SK-N-SH (cell line): ENCODE measurements at regions not wholly inside any gene's neighbourhood (a gene's known extent, or its start where the extent isn't known, plus 50 kb on each side); places are given as distances from the start of the nearest gene placed in this dataset.
"Not testable (repeated sequence)": the region's sequence is repeated elsewhere in the genome, so short reads cannot be mapped to it uniquely, and the experiment has no call there.

ENCODE experiments used
- CTCF ChIA-PET: fragments of 300-600, 350-600 bp; formaldehyde crosslinking; extraction: SDS; loops from one replicate; lab custom pipeline; 2021; lab: Yijun Ruan, JAX
- POLR2A ChIA-PET: fragments of 350-600 bp; sonication (Branson Sonifier 250); formaldehyde crosslinking; extraction: SDS; loops from one replicate; lab custom pipeline; 2020; ENCODE audit warnings: antibody characterized with exemption, inconsistent platforms; lab: Yijun Ruan, JAX
- DNase-seq: peaks from one replicate; pipeline ENCODE4 v3.0.0; 2012
- H2AFZ ChIP-seq: fragments of 200-600 bp; sonication (generic); 2 replicates; pipeline ENCODE4 v1.8.1; 2016; ENCODE audit warnings: antibody characterized with exemption, mild to moderate bottlenecking, low read depth
- H3F3A ChIP-seq: fragments of 200-600 bp; sonication (generic); replicated peaks from 2 replicates; pipeline ENCODE3; 2016; ENCODE audit warnings: antibody characterized with exemption, mild to moderate bottlenecking; ENCODE audit not compliant: insufficient read depth
- H3K27ac ChIP-seq, 2 experiments: fragments of 200-500 bp in 1 of 2; fragments of 200-600 bp in 1 of 2; sonication (Bioruptor generic) in 1 of 2; sonication (generic), shearing (Covaris generic) in 1 of 2; 2 replicates each; pipeline versions ENCODE4 v1.5.1 to v1.6.1; 2014 to 2016; ENCODE audit warnings: low read depth in 2 of 2, inconsistent platforms in 1 of 2, low read length in 1 of 2, mild to moderate bottlenecking in 1 of 2, mixed read lengths in 1 of 2
- H3K27me3 ChIP-seq: fragments of 200-600 bp; sonication (generic), shearing (Covaris generic); 2 replicates; pipeline ENCODE4 v1.6.1; 2016; ENCODE audit warnings: mixed run types; ENCODE audit not compliant: insufficient read depth
- H3K36me3 ChIP-seq, 2 experiments: fragments of 200-500 bp in 1 of 2; fragments of 200-600 bp in 1 of 2; sonication (Bioruptor generic) in 1 of 2; sonication (generic) in 1 of 2; replicated peaks in 1 of 2; 2 replicates each; pipeline versions ENCODE3 to v1.5.1; 2014 to 2016; ENCODE audit warnings: low read length in 1 of 2, mild to moderate bottlenecking in 1 of 2; ENCODE audit not compliant: insufficient read depth in 2 of 2, control insufficient read depth in 1 of 2
- H3K4me1 ChIP-seq, 2 experiments: fragments of 200-500 bp in 1 of 2; fragments of 200-600 bp in 1 of 2; sonication (Bioruptor generic) in 1 of 2; sonication (generic), shearing (Covaris generic) in 1 of 2; 2 replicates each; pipeline versions ENCODE4 v1.5.1 to v1.6.1; 2014 to 2016; ENCODE audit warnings: low read depth in 1 of 2, low read length in 1 of 2, mixed run types in 1 of 2; ENCODE audit not compliant: insufficient read depth in 2 of 2, control insufficient read depth in 1 of 2
- H3K4me2 ChIP-seq: fragments of 200-600 bp; sonication (generic), shearing (Covaris generic); 2 replicates; pipeline ENCODE4 v1.6.1; 2017; ENCODE audit warnings: mixed run types
- H3K4me3 ChIP-seq, 2 experiments: fragments of 200-500 bp in 1 of 2; fragments of 200-600 bp in 1 of 2; sonication (Bioruptor generic) in 1 of 2; sonication (generic), shearing (Covaris generic) in 1 of 2; 2 replicates each; pipeline versions ENCODE4 v1.5.1 to v1.8.1; 2014 to 2016; ENCODE audit warnings: low read depth in 2 of 2, inconsistent platforms in 1 of 2, low read length in 1 of 2, mild to moderate bottlenecking in 1 of 2, mixed read lengths in 1 of 2, moderate library complexity in 1 of 2
- H3K79me2 ChIP-seq: fragments of 200-600 bp; sonication (generic); 2 replicates; pipeline ENCODE4 v1.8.1; 2017; ENCODE audit warnings: mild to moderate bottlenecking; ENCODE audit not compliant: insufficient read depth
- H3K9ac ChIP-seq: fragments of 200-600 bp; sonication (generic); 2 replicates; pipeline ENCODE4 v1.6.1; 2017; ENCODE audit warnings: mixed run types
- H3K9me2 ChIP-seq: fragments of 200-600 bp; sonication (generic); 2 replicates; pipeline ENCODE4 v1.6.1; 2017; ENCODE audit warnings: mixed run types
- H3K9me3 ChIP-seq: fragments of 200-600 bp; sonication (generic); 2 replicates; pipeline ENCODE4 v1.6.1; 2017; ENCODE audit warnings: mixed run types, mild to moderate bottlenecking, moderate library complexity
- H4K20me1 ChIP-seq: fragments of 200-600 bp; sonication (generic); 2 replicates; pipeline ENCODE4 v1.6.1; 2017; ENCODE audit warnings: mild to moderate bottlenecking, mixed run types; ENCODE audit not compliant: insufficient read depth
- EP300 ChIP-seq, 2 experiments: IDR thresholded peaks; 2 replicates each; pipeline versions ENCODE4 v1.4.0 to v1.6.1; 2012; ENCODE audit warnings: borderline replicate concordance in 1 of 2, low read depth in 1 of 2, low read length in 1 of 2
- EZH2phosphoT487 ChIP-seq: fragments of 200-600 bp; sonication (generic); IDR thresholded peaks from 2 replicates; pipeline ENCODE4 v1.6.1; 2017; ENCODE audit warnings: low read depth, mixed run types, mild to moderate bottlenecking, antibody characterized with exemption, moderate library complexity, borderline replicate concordance
- FOXJ3 ChIP-seq: sonication (generic); formaldehyde crosslinking; IDR thresholded peaks from 2 replicates; pipeline ENCODE4 v1.5.1; 2020; ENCODE audit warnings: mild to moderate bottlenecking, missing genetic modification reagents
- FOXM1 ChIP-seq: IDR thresholded peaks from 2 replicates; pipeline ENCODE4 v1.4.0; 2012; ENCODE audit warnings: low read depth, mild to moderate bottlenecking
- GABPA ChIP-seq: IDR thresholded peaks from 2 replicates; pipeline ENCODE4 v1.4.0; 2012; ENCODE audit warnings: low read depth, mild to moderate bottlenecking
- GATA2 ChIP-seq: sonication (generic); formaldehyde crosslinking; IDR thresholded peaks from 2 replicates; pipeline ENCODE4 v1.5.0; 2020; ENCODE audit warnings: mild to moderate bottlenecking, missing genetic modification reagents
- MXI1 ChIP-seq: IDR thresholded peaks from 2 replicates; pipeline ENCODE4 v1.6.1; 2012; ENCODE audit warnings: mild to moderate bottlenecking, low read depth, low read length, improper control_type of control experiment
- NFIC ChIP-seq: IDR thresholded peaks from 2 replicates; pipeline ENCODE4 v1.4.0; 2012; ENCODE audit warnings: borderline replicate concordance
- RFX5 ChIP-seq: IDR thresholded peaks from 2 replicates; pipeline ENCODE4 v1.6.1; 2012; ENCODE audit warnings: mild to moderate bottlenecking, improper control_type of control experiment, low read length
- SIN3A ChIP-seq: IDR thresholded peaks from 2 replicates; pipeline ENCODE4 v1.6.1; 2012; ENCODE audit warnings: low read depth, mild to moderate bottlenecking, low read length, moderate library complexity, borderline replicate concordance
- SMC3 ChIP-seq: IDR thresholded peaks from 2 replicates; pipeline ENCODE4 v1.6.1; 2012; ENCODE audit warnings: low read depth, low read length, improper control_type of control experiment
- WGBS: methylation state at CpG from one replicate; pipeline ENCODE4 v1.1.6; 2017; ENCODE audit warnings: low lambda C conversion rate; 5-methylcytosine and 5-hydroxymethylcytosine counted together
- TF ChIP-seq, protein P1 (sequence below): IDR thresholded peaks from 2 replicates; pipeline ENCODE4 v1.6.1; 2012; ENCODE audit warnings: mild to moderate bottlenecking, low read depth, low read length, moderate library complexity
- TF ChIP-seq, protein P2 (sequence below): IDR thresholded peaks from 2 replicates; pipeline ENCODE4; 2012

DNA sequence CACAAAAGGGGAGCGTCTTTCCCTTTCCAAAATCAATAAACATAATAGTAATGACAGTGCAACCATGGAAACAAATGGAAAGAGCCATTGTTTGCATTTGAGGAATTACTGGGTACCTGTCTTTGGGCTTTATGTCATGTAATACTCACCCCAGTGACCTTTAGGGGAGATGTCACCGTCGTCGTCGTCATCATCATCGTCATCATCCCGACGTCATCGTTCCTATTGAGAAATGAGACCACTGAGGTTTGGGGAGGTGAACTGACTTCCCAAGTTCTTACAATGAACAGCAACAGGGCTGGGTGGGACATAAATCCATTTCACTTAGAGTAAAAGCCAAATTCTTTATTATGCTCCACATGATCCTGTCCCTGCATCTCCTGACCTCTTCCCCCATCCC, 168.9 kb upstream of the KAZN start:
- no peak for DNase-seq
- Histone ChIP-seq H3F3A (no peaks in the 10 kb centered on the region), H3K9ac (no peak overlapping the region), H3K36me3 (no peaks in the 10 kb centered on the region), H3K27me3 (no peaks in the 10 kb centered on the region), H3K27ac (no peak overlapping the region), H4K20me1 (no peaks in the 10 kb centered on the region), H3K4me3 (no peak overlapping the region), H2AFZ (no peak overlapping the region), H3K79me2 (no peaks in the 10 kb centered on the region), H3K9me2 (no peaks in the 10 kb centered on the region), H3K4me2 (no peak overlapping the region), H3K9me3 (no peaks in the 10 kb centered on the region), H3K4me1 (no peaks in the 10 kb centered on the region)
- CTCF ChIA-PET = no interaction called here
- WGBS = 32% methylated on average over 9 of the region's 9 CpGs
- POLR2A ChIA-PET = no interaction called here
- TF ChIP-seq NFIC (no peak), RFX5 (no peak), GABPA (no peak), EP300 (IDR thresholded peaks at IDR 0.05; ENCODE audit: borderline replicate concordance in 1 of 2, low read depth in 1 of 2, low read length in 1 of 2) (no peak), FOXM1 (no peak), SIN3A (no peak), EZH2phosphoT487 (no peak), SMC3 (no peak), GATA2 (no peak), FOXJ3 (CRISPR knock-in tag) (no peak), MXI1 (no peak)
- TF ChIP-seq, protein P1, sequence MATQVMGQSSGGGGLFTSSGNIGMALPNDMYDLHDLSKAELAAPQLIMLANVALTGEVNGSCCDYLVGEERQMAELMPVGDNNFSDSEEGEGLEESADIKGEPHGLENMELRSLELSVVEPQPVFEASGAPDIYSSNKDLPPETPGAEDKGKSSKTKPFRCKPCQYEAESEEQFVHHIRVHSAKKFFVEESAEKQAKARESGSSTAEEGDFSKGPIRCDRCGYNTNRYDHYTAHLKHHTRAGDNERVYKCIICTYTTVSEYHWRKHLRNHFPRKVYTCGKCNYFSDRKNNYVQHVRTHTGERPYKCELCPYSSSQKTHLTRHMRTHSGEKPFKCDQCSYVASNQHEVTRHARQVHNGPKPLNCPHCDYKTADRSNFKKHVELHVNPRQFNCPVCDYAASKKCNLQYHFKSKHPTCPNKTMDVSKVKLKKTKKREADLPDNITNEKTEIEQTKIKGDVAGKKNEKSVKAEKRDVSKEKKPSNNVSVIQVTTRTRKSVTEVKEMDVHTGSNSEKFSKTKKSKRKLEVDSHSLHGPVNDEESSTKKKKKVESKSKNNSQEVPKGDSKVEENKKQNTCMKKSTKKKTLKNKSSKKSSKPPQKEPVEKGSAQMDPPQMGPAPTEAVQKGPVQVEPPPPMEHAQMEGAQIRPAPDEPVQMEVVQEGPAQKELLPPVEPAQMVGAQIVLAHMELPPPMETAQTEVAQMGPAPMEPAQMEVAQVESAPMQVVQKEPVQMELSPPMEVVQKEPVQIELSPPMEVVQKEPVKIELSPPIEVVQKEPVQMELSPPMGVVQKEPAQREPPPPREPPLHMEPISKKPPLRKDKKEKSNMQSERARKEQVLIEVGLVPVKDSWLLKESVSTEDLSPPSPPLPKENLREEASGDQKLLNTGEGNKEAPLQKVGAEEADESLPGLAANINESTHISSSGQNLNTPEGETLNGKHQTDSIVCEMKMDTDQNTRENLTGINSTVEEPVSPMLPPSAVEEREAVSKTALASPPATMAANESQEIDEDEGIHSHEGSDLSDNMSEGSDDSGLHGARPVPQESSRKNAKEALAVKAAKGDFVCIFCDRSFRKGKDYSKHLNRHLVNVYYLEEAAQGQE = no peak
- TF ChIP-seq, protein P2, sequence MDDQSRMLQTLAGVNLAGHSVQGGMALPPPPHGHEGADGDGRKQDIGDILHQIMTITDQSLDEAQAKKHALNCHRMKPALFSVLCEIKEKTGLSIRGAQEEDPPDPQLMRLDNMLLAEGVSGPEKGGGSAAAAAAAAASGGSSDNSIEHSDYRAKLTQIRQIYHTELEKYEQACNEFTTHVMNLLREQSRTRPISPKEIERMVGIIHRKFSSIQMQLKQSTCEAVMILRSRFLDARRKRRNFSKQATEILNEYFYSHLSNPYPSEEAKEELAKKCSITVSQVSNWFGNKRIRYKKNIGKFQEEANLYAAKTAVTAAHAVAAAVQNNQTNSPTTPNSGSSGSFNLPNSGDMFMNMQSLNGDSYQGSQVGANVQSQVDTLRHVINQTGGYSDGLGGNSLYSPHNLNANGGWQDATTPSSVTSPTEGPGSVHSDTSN = no peak

DNA sequence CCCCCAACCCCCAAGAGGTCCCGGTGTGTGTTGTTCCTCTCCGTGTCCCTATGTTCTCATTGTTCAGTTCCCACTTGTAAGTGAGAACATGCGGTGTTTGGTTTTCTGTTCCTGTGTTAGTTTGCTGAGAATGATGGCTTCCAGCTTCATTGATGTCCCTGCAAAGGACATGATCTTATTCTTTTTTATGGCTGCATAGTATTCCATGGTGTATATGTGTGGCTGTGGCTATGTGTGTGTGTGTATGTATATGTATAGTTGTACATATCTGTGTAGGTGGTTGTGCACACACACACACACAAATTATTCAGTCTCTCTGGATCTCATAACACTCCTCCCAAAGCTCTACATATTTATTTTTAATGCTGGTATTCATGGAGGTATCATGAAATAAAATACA, 165.8 kb upstream of the KAZN start:
- H3K9me2 ChIP-seq, H3K4me2 ChIP-seq, DNase-seq, CTCF ChIA-PET, H3K27me3 ChIP-seq, H3K27ac ChIP-seq, H3K4me3 ChIP-seq, POLR2A ChIA-PET, H3K79me2 ChIP-seq, H3F3A ChIP-seq, H2AFZ ChIP-seq, H3K9me3 ChIP-seq, H3K36me3 ChIP-seq, H3K9ac ChIP-seq, H3K4me1 ChIP-seq, H4K20me1 ChIP-seq: not testable (repeated sequence)
- WGBS = 26% methylated on average over 3 of the region's 3 CpGs
